GM18498 (cell line): ENCODE measurements at regions not wholly inside any gene's neighbourhood (a gene's known extent, or its start where the extent isn't known, plus 50 kb on each side); places are given as distances from the start of the nearest gene placed in this dataset.
"Not testable (repeated sequence)": the region's sequence is repeated elsewhere in the genome, so short reads cannot be mapped to it uniquely, and the experiment has no call there.

Experiments used
- ATAC-seq: cut with Tn5 transposase; IDR thresholded peaks from one replicate; pipeline ENCODE4 v1.9.1; 2021; ENCODE audit warnings: mild to moderate bottlenecking, moderate library complexity; ENCODE audit not compliant: unreplicated experiment

GRCh38 chr13:65265988-65266387 lies 1964.1 kb downstream of the PCDH9 start:
- no peak for ATAC-seq

- no peak for ATAC-seq
These were observed 1966.1 kb downstream of the PCDH9 start for GRCh38 chr13:65264066-65264465.

GRCh38 chr13:65260946-65261891 lies 1968.9 kb downstream of the PCDH9 start:
- ATAC-seq = no peak

- no peak for ATAC-seq
These were observed 1989.4 kb downstream of the PCDH9 start for GRCh38 chr13:65240773-65241172.

GRCh38 chr13:65236841-65237418 lies 1993.2 kb downstream of the PCDH9 start:
- no peak for ATAC-seq

- ATAC-seq = no peak
These were observed 2012.6 kb downstream of the PCDH9 start for GRCh38 chr13:65217471-65217995.

- not testable (repeated sequence) for ATAC-seq
These were observed 2027.3 kb downstream of the PCDH9 start for GRCh38 chr13:65202845-65203244.

GRCh38 chr13:65188721-65189120 lies 2041.4 kb downstream of the PCDH9 start:
- ATAC-seq = no peak

GRCh38 chr13:65168026-65168425 lies 2062.1 kb downstream of the PCDH9 start:
- no peak for ATAC-seq

- no peak for ATAC-seq
These were observed 2063.5 kb downstream of the PCDH9 start for GRCh38 chr13:65166675-65167074.

- ATAC-seq = no peak
These were observed 2070.3 kb downstream of the PCDH9 start for GRCh38 chr13:65159803-65160202.

GRCh38 chr13:65155861-65156260 lies 2074.3 kb downstream of the PCDH9 start:
- no peak for ATAC-seq

GRCh38 chr13:65154661-65155447 lies 2075.3 kb downstream of the PCDH9 start:
- ATAC-seq = no peak

GRCh38 chr13:65149687-65150086 lies 2080.4 kb downstream of the PCDH9 start:
- ATAC-seq = no peak

- no peak for ATAC-seq
These were observed 2086.2 kb downstream of the PCDH9 start for GRCh38 chr13:65143920-65144319.

- ATAC-seq = no peak
These were observed 2097.0 kb downstream of the PCDH9 start for GRCh38 chr13:65133094-65133493.

- ATAC-seq = no peak
These were observed 2104.9 kb downstream of the PCDH9 start for GRCh38 chr13:65125236-65125635.

GRCh38 chr13:65112531-65112941 lies 2117.6 kb downstream of the PCDH9 start:
- no peak for ATAC-seq

- ATAC-seq = no peak
These were observed 2118.0 kb downstream of the PCDH9 start for GRCh38 chr13:65112123-65112522.

GRCh38 chr13:65111223-65111622 lies 2118.9 kb downstream of the PCDH9 start:
- ATAC-seq = no peak

- ATAC-seq = not testable (repeated sequence)
These were observed 2125.7 kb downstream of the PCDH9 start for GRCh38 chr13:65104436-65104835.
